LNCaP clone FGC (cell line): ENCODE measurements at regions not wholly inside any gene's neighbourhood (a gene's known extent, or its start where the extent isn't known, plus 50 kb on each side); places are given as distances from the start of the nearest gene placed in this dataset.

ENCODE experiments used
- DNase-seq: peaks from one replicate; pipeline ENCODE4 v3.0.0-alpha.2; 2011; ENCODE audit warnings: low read depth
- H3K4me3 ChIP-seq: 2 replicates; pipeline ENCODE4 v1.5.1; 2011; ENCODE audit warnings: mild to moderate bottlenecking, low read depth, low read length, control low read depth
- CTCF ChIP-seq: IDR thresholded peaks from 2 replicates; pipeline ENCODE4 v1.5.1; 2012; ENCODE audit warnings: mild to moderate bottlenecking; ENCODE audit not compliant: control insufficient read depth, insufficient read depth; ENCODE audit errors: extremely low read depth

GRCh38 chr2:140011287-140011686, 1231.1 kb upstream of the NXPH2 start:
- TF ChIP-seq CTCF, result no peak
- H3K4me3 ChIP-seq, result no peak overlapping the region
- DNase-seq, result no peak

GRCh38 chr2:140002110-140002509, 1221.9 kb upstream of the NXPH2 start:
- TF ChIP-seq CTCF, result no peak
- no peak overlapping the region for H3K4me3 ChIP-seq
- no peak for DNase-seq

- no peak for DNase-seq
- TF ChIP-seq CTCF, result no peak
- H3K4me3 ChIP-seq, result no peak overlapping the region
These were observed 1212.6 kb upstream of the NXPH2 start for GRCh38 chr2:139992711-139993345.

- TF ChIP-seq CTCF, result no peak
- DNase-seq, result no peak
- H3K4me3 ChIP-seq, result no peak overlapping the region
These were observed 1211.9 kb upstream of the NXPH2 start for GRCh38 chr2:139992078-139992477.

- no peak for DNase-seq
- H3K4me3 ChIP-seq, result no peak overlapping the region
- no peak for TF ChIP-seq CTCF
These were observed 1210.6 kb upstream of the NXPH2 start for GRCh38 chr2:139990646-139991335.

GRCh38 chr2:139969323-139969722, 1189.1 kb upstream of the NXPH2 start:
- H3K4me3 ChIP-seq, result no peak overlapping the region
- no peak for DNase-seq
- TF ChIP-seq CTCF, result no peak

GRCh38 chr2:139968588-139968987, 1188.4 kb upstream of the NXPH2 start:
- no peak for DNase-seq
- no peak for TF ChIP-seq CTCF
- H3K4me3 ChIP-seq, result no peak overlapping the region
